ENCODE measurements at regions not wholly inside any gene's neighbourhood (a gene's known extent, or its start where the extent isn't known, plus 50 kb on each side); places are given as distances from the start of the nearest gene placed in this dataset.
A peak's percentile ranks its signal among the peaks of the same experiment; 100 is the strongest.

GRCh38 chr5:33224285-33224961 lies 216.3 kb upstream of the TARS1 start:
- no peak for DNase-seq

- no peak for DNase-seq
Observed at GRCh38 chr5:33227247-33227646, 213.5 kb upstream of the TARS1 start.

- DNase-seq, result no peak
Observed at GRCh38 chr5:33227746-33228145, 213.0 kb upstream of the TARS1 start.

GRCh38 chr5:33228149-33228548 lies 212.6 kb upstream of the TARS1 start:
- no peak for DNase-seq

- no peak for DNase-seq
Observed at GRCh38 chr5:33229216-33229615, 211.5 kb upstream of the TARS1 start.

- DNase-seq, result no peak
Observed at GRCh38 chr5:33230467-33231078, 210.2 kb upstream of the TARS1 start.

GRCh38 chr5:33231214-33231710 lies 209.5 kb upstream of the TARS1 start:
- no peak for DNase-seq

GRCh38 chr5:33231935-33232334 lies 208.8 kb upstream of the TARS1 start:
- no peak for DNase-seq

- no peak for DNase-seq
Observed at GRCh38 chr5:33232731-33233505, 207.8 kb upstream of the TARS1 start.

GRCh38 chr5:33235304-33235703 lies 205.5 kb upstream of the TARS1 start:
- DNase-seq, result no peak

GRCh38 chr5:33235824-33236223 lies 204.9 kb upstream of the TARS1 start:
- no peak for DNase-seq

GRCh38 chr5:33237471-33237870 lies 203.3 kb upstream of the TARS1 start:
- peak in 1 of 2 donors; percentile 35 for DNase-seq

GRCh38 chr5:33238826-33239695 lies 201.7 kb upstream of the TARS1 start:
- DNase-seq, result peak; percentile 1 to 60

GRCh38 chr5:33240558-33240957 lies 200.2 kb upstream of the TARS1 start:
- DNase-seq, result no peak

- peak; percentile 55 to 71 for DNase-seq
Observed at GRCh38 chr5:33241802-33242201, 199.0 kb upstream of the TARS1 start.

GRCh38 chr5:33242277-33242676 lies 198.5 kb upstream of the TARS1 start:
- DNase-seq, result no peak

- DNase-seq, result no peak
Observed at GRCh38 chr5:33244441-33245150, 196.2 kb upstream of the TARS1 start.

- DNase-seq, result no peak
Observed at GRCh38 chr5:33254579-33254978, 186.2 kb upstream of the TARS1 start.

- no peak for DNase-seq
Observed at GRCh38 chr5:33257807-33258429, 182.8 kb upstream of the TARS1 start.

- DNase-seq, result no peak
Observed at GRCh38 chr5:33258553-33258952, 182.2 kb upstream of the TARS1 start.

- DNase-seq, result no peak
Observed at GRCh38 chr5:33260098-33260497, 180.7 kb upstream of the TARS1 start.

- DNase-seq, result no peak
Observed at GRCh38 chr5:33261305-33261704, 179.5 kb upstream of the TARS1 start.
